Hindlimb muscle (tissue), 1 donor: ENCODE measurements at regions not wholly inside any gene's neighbourhood (a gene's known extent, or its start where the extent isn't known, plus 50 kb on each side); places are given as distances from the start of the nearest gene placed in this dataset.
"Not testable (repeated sequence)": the region's sequence is repeated elsewhere in the genome, so short reads cannot be mapped to it uniquely, and the experiment has no call there.

Experiments
- DNase-seq: peaks from one replicate; pipeline ENCODE4 v3.0.0-alpha.2; 2013

- DNase-seq = no peak
Observed at GRCh38 chr7:118420888-118421287, 196.4 kb downstream of the ANKRD7 start.

- DNase-seq = no peak
Observed at GRCh38 chr7:118429141-118429540, 204.6 kb downstream of the ANKRD7 start.

GRCh38 chr7:118436663-118437062 is 212.2 kb downstream of the ANKRD7 start:
- DNase-seq = no peak

- not testable (repeated sequence) for DNase-seq
Observed at GRCh38 chr7:118449030-118449429, 224.5 kb downstream of the ANKRD7 start.

GRCh38 chr7:118449797-118450567 is 225.5 kb downstream of the ANKRD7 start:
- no peak for DNase-seq

GRCh38 chr7:118452128-118452527 is 227.6 kb downstream of the ANKRD7 start:
- no peak for DNase-seq

- no peak for DNase-seq
Observed at GRCh38 chr7:118467381-118467780, 242.9 kb downstream of the ANKRD7 start.

GRCh38 chr7:118472581-118472980 is 248.1 kb downstream of the ANKRD7 start:
- no peak for DNase-seq

- no peak for DNase-seq
Observed at GRCh38 chr7:118473271-118473670, 248.8 kb downstream of the ANKRD7 start.

GRCh38 chr7:118476036-118476435 is 251.5 kb downstream of the ANKRD7 start:
- DNase-seq = no peak

GRCh38 chr7:118477036-118477435 is 252.5 kb downstream of the ANKRD7 start:
- no peak for DNase-seq

GRCh38 chr7:118478236-118478635 is 253.7 kb downstream of the ANKRD7 start:
- DNase-seq = no peak

GRCh38 chr7:118478931-118479330 is 254.4 kb downstream of the ANKRD7 start:
- DNase-seq = no peak

- DNase-seq = no peak
Observed at GRCh38 chr7:118492466-118492865, 268.0 kb downstream of the ANKRD7 start.

GRCh38 chr7:118496138-118496644 is 271.7 kb downstream of the ANKRD7 start:
- no peak for DNase-seq

- DNase-seq = no peak
Observed at GRCh38 chr7:118502235-118502634, 277.7 kb downstream of the ANKRD7 start.

GRCh38 chr7:118511146-118511545 is 286.6 kb downstream of the ANKRD7 start:
- no peak for DNase-seq

GRCh38 chr7:118517275-118517674 is 292.8 kb downstream of the ANKRD7 start:
- no peak for DNase-seq

- no peak for DNase-seq
Observed at GRCh38 chr7:118525020-118525419, 300.5 kb downstream of the ANKRD7 start.

GRCh38 chr7:118531566-118531965 is 307.1 kb downstream of the ANKRD7 start:
- no peak for DNase-seq

GRCh38 chr7:118559207-118559606 is 334.7 kb downstream of the ANKRD7 start:
- DNase-seq = no peak

- DNase-seq = no peak
Observed at GRCh38 chr7:118563311-118563710, 338.8 kb downstream of the ANKRD7 start.

- no peak for DNase-seq
Observed at GRCh38 chr7:118572604-118573003, 348.1 kb downstream of the ANKRD7 start.

GRCh38 chr7:118573085-118573484 is 348.6 kb downstream of the ANKRD7 start:
- peak; percentile 2 for DNase-seq
